Cardiac fibroblast (primary cell): ENCODE measurements at regions not wholly inside any gene's neighbourhood (a gene's known extent, or its start where the extent isn't known, plus 50 kb on each side); places are given as distances from the start of the nearest gene placed in this dataset.

ENCODE experiments used
- DNase-seq, 2 donors: peaks; one replicate each; pipeline versions ENCODE4 v3.0.0 to v3.0.0-alpha.2; 2010; ENCODE audit warnings: low read depth in 2 of 2
- H3K4me3 ChIP-seq, 2 donors: replicated peaks in 1 of 2; 1 replicate in 1 of 2; 2 replicates in 1 of 2; pipeline ENCODE4 v1.5.1; 2011; ENCODE audit warnings: low read depth in 2 of 2, low read length in 2 of 2, mild to moderate bottlenecking in 2 of 2, moderate library complexity in 1 of 2
- CTCF ChIP-seq: IDR thresholded peaks from one replicate; pipeline ENCODE4 v1.5.1; 2011; ENCODE audit warnings: low read depth, mild to moderate bottlenecking, low read length, inconsistent platforms

GRCh38 chr6:17015144-17015543 lies 86.7 kb upstream of the STMND1 start:
- DNase-seq: peak; percentile 30 to 74
- H3K4me3 ChIP-seq: no peak overlapping the region
- TF ChIP-seq CTCF: no peak

GRCh38 chr6:17013701-17014100 lies 88.1 kb upstream of the STMND1 start:
- peak; percentile 64 to 86 for DNase-seq
- TF ChIP-seq CTCF: no peak
- H3K4me3 ChIP-seq: no peak overlapping the region

- peak; percentile 23 for TF ChIP-seq CTCF
- H3K4me3 ChIP-seq: no peak overlapping the region
Observed at GRCh38 chr6:17012421-17013225, 89.2 kb upstream of the STMND1 start.

GRCh38 chr6:17011985-17012384 lies 89.9 kb upstream of the STMND1 start:
- DNase-seq: no peak
- no peak for TF ChIP-seq CTCF
- no peak overlapping the region for H3K4me3 ChIP-seq

More at GRCh38 chr6:17012421-17013225, 89.2 kb upstream of the STMND1 start:
- DNase-seq: peak; percentile 61 to 67

GRCh38 chr6:17007749-17008148 lies 94.1 kb upstream of the STMND1 start:
- TF ChIP-seq CTCF: no peak
- DNase-seq: no peak
- H3K4me3 ChIP-seq: no peak overlapping the region

GRCh38 chr6:17006543-17006942 lies 95.3 kb upstream of the STMND1 start:
- DNase-seq: no peak
- TF ChIP-seq CTCF: no peak

More at GRCh38 chr6:17006543-17006942, 95.3 kb upstream of the STMND1 start:
- no peak overlapping the region for H3K4me3 ChIP-seq
